WI38 (cell line): ENCODE measurements at regions not wholly inside any gene's neighbourhood (a gene's known extent, or its start where the extent isn't known, plus 50 kb on each side); places are given as distances from the start of the nearest gene placed in this dataset.

Experiments
- H3K4me3 ChIP-seq: 2 replicates; pipeline ENCODE4 v1.5.1; 2011; ENCODE audit warnings: low read depth, mild to moderate bottlenecking, control low read depth, low read length
- CTCF ChIP-seq: IDR thresholded peaks from 2 replicates; pipeline ENCODE4 v1.5.1; 2012; ENCODE audit warnings: low read depth, mild to moderate bottlenecking, control low read depth, low read length

GRCh38 chr4:149029056-149029651 lies 586.9 kb upstream of the NR3C2 start:
- no peak for TF ChIP-seq CTCF
- no peak overlapping the region for H3K4me3 ChIP-seq

GRCh38 chr4:149026696-149027095 lies 584.5 kb upstream of the NR3C2 start:
- H3K4me3 ChIP-seq, result no peak overlapping the region
- TF ChIP-seq CTCF, result no peak

GRCh38 chr4:149017002-149017734 lies 575.0 kb upstream of the NR3C2 start:
- TF ChIP-seq CTCF, result no peak
- H3K4me3 ChIP-seq, result no peak overlapping the region

GRCh38 chr4:149009223-149009622 lies 567.0 kb upstream of the NR3C2 start:
- no peak for TF ChIP-seq CTCF

GRCh38 chr4:149008415-149009025 lies 566.3 kb upstream of the NR3C2 start:
- no peak overlapping the region for H3K4me3 ChIP-seq
- TF ChIP-seq CTCF, result no peak

More at GRCh38 chr4:149009223-149009622, 567.0 kb upstream of the NR3C2 start:
- no peak overlapping the region for H3K4me3 ChIP-seq

- no peak for TF ChIP-seq CTCF
- H3K4me3 ChIP-seq, result no peak overlapping the region
Observed at GRCh38 chr4:149005191-149005590, 563.0 kb upstream of the NR3C2 start.

- TF ChIP-seq CTCF, result no peak
- H3K4me3 ChIP-seq, result no peak overlapping the region
Observed at GRCh38 chr4:148999924-149000323, 557.7 kb upstream of the NR3C2 start.
